NCI-H510A (cell line): ENCODE measurements at regions not wholly inside any gene's neighbourhood (a gene's known extent, or its start where the extent isn't known, plus 50 kb on each side); places are given as distances from the start of the nearest gene placed in this dataset.
"Not testable (repeated sequence)": the region's sequence is repeated elsewhere in the genome, so short reads cannot be mapped to it uniquely, and the experiment has no call there.

ENCODE experiments used
- DNase-seq: peaks from one replicate; lab custom pipeline; 2025; lab: John Stamatoyannopoulos, UW

DNA sequence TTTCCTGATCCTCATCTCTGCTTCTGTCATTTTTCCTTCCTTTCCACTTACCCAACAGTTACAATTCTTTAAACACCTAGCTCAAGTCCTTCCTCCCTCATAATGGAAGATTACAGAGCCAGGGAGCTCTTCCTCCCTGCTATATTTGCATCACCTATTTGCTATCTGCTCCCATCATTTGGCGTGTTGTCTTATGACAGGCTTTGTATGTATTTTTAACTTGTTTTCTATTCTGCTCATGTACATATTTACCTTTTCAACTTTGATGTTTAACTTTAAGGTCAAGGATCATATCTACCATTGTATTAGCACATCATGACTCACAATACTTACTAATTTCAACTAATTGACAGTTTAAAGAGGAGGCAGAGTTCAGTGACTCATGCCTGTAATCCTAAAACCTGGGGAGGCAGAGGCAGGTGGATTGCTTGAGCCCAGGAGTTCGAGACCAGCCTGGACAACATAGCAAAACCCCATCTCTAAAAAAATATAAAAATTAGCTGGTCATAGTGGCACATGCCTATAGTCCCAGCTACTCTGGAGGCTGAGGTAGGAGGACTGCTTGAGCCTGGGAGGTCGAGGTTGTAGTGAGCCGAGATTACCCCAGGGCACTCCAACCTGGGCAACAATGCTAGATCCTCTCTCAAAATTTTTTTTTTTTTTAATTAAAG is 92.5 kb upstream of the FOXN2 start:
- DNase-seq = no peak

DNA sequence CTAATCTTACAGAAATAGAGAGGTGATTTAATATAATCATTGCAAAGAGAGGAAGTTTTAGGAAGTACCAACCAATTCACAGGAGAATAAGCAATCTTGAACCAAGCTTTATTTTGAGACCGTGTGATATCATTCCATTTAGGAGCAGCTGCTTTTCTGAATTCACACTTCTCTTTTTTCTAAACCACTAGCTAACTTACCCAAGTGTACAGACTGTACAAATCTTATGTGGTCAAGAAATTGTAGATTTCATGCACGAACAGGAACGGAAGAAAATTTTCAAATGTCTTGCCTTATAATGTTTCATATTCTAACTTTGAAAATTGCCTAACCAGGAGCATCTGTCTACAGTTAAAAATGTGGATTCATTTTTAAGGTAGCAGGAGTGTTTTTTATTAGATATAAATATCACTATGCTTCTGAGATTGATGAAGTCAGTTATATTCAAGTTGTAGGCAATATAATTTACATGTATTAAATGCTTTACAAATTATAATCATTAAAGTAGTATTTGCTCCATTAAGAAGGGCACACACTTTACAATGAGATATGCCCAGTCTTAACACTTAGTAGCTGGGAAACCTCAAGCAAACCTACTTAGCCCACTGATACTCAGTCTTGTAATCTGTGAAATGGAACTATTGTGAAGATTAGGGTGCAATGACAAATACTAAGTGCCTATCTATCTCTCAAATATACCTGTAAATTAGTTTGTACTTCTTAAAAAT is 86.7 kb upstream of the FOXN2 start:
- DNase-seq = no peak

DNA sequence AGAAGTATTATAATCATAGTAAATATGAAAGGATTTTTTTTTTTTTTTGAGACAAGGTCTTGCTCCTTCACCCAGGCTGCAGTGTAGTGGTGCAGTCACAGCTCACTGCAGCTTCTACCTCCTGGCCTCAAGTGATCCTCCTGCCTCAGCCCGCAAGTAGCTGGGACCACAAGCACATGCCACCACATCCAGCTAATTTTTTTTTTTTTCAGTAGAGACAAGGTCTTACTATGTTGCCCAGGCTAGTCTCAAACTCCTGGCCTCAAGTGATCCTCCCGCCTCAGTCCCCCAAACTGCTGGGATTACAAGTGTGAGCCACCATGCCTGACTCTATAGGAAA is 86.2 kb upstream of the FOXN2 start:
- DNase-seq = no peak

DNA sequence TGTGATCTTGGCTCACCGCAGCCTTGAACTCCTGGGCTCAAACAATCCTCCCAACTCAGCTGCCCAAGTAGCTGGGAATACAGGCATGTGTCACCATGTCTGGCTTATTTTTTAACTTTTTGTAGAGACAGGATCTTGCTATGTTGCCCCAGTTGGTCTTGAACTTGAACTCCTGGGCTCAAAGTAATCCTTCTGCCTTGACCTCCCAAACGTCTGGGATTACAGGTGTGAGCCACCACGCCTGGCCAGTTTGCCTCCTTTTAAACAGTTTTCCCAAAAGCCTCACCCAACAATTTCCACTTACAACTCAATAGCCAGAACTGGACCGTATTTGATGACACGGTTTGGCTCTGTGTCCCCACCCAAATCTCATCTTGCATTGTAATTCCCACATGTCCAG is 85.4 kb upstream of the FOXN2 start:
- DNase-seq = no peak

DNA sequence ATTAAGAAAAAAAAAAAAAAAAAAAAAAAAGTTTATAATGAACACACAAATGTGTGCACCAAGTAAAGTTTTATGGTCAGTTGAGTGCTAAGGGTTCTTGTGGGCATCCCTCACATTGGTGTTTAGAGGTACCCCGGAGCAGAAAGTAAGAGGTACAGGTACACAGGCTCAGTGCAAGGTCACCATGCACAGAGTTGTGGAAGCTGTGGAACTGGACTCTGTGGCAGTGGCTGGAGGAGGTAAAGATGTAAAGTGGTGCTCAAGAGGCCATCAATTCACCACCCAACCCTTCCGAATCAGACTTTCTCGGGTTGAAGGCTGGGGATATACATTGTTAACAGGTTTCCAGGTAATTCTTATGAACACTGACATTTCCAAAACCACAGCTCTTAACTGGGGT is 83.6 kb upstream of the FOXN2 start:
- no peak for DNase-seq

DNA sequence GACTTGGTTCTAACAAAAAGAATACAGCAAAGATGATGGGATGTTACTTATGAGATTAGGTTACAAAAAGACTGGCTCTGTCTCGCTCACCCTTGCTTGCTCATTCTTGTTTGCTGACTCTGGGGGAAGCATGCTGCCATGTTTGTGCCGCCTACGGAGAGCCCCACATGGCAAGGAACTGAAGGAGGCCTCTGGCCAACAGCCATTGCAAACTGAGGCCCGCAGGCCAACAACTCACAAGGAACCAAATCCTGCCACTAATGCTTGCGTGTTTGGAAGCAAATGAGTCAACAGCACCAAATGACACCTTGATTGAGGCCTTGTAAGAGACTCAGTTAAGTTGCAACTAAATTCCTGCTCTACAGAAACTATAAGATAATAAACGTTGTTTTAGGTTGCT is 82.1 kb upstream of the FOXN2 start:
- no peak for DNase-seq

DNA sequence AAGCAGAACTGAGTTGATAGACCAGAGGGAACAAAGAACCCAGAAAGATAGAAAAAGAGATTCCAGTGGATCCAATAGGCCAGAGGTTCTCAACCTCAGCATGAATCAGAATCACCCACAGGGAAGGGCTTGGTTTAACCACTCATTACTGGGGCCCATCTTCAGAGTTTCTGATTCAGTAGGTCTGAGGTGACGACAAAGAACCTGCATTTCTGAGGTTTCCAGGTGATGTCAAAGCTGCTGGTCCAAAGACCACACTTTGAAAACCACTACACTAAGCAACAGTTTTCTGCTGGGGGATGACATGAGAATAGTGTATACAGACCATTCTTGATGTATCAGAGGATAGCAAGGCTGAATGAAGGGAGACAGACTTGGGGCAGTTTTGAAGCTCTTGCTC is 81.5 kb upstream of the FOXN2 start:
- DNase-seq = no peak

DNA sequence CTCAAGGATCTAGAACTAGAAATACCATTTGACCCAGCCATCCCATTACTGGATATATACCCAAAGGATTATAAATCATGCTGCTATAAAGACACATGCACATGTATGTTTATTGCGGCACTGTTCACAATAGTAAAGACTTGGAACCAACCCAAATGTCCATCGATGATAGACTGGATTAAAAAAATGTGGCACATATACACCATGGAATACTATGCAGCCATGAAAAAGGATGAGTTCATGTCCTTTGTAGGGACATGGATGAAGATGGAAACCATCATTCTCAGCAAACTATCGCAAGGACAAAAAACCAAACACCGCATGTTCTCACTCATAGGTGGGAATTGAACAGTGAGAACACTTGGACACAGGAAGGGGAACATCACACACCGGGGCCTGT is 80.7 kb upstream of the FOXN2 start:
- DNase-seq = not testable (repeated sequence)

DNA sequence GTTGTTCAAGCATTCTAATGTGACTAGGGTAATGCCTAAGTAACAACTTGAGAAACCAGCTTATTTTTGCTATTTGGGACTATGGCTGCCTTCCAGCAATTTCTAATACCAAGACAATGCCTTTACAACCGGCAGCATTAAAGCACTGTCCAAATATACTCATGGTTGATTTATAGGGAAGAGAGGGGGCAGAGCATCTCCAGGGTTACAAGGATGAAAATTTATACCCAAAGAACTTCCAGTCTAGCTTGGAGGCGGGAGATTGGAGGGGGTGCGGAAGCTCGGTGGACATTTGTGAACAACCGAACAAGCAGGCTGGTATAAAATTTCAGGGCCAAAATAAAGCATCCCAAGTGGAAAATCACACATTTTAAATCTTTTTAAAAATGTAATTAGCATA is 79.4 kb upstream of the FOXN2 start:
- DNase-seq = no peak

DNA sequence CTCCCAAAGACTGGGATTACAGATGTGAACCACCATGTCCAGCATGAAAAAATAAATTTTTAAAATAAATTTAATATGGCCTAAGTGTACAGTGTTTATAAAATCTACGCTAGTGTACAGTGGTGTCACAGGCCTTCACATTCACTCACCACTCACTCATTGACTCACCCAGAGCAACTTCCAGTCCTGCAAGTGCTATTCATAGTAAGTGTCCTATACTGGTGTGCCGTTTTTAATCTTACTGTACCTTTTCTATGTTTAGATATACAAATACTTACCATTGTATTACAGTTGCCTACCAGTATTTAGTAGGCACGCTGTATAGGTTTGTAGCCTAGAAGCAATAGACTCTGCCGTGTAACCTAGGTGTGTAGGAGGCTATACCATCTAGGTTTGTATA is 76.1 kb upstream of the FOXN2 start:
- DNase-seq = no peak

DNA sequence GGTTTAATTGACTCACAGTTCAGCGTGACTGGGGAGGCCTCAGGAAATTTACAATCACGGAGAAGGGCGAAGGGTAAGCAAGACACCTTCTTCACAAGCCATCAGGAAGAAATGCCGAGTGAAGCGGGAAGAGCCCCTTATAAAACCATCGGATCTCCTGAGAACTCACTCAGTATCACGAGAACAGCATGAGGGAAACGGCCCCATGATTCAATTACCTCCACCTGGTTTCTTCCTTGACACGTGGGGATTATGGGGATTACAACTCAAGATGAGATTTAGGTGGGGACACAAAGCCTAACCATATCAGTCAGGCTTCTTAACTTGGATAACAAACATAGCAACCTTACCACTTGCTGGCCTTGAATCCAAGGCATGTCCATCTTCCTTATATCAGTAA is 73.6 kb upstream of the FOXN2 start:
- DNase-seq = no peak

DNA sequence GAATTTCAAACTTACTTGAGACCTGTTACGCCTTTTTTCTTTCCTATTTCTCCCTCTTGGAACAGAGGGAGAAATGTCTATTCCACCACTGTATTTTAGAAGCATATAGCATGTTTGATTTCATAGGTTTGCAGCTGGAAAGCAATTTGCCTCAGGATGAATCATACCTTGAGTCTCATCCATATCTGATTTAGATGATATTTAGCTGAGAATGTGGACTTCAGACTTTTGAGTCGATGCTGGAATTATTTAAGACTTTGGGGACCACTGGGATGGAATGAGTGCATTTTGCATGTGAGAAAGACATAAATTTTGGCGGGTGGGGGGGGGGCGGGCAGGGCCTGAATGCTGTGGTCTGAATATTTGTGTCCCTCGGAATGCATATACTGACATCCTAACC is 67.3 kb upstream of the FOXN2 start:
- DNase-seq = no peak

DNA sequence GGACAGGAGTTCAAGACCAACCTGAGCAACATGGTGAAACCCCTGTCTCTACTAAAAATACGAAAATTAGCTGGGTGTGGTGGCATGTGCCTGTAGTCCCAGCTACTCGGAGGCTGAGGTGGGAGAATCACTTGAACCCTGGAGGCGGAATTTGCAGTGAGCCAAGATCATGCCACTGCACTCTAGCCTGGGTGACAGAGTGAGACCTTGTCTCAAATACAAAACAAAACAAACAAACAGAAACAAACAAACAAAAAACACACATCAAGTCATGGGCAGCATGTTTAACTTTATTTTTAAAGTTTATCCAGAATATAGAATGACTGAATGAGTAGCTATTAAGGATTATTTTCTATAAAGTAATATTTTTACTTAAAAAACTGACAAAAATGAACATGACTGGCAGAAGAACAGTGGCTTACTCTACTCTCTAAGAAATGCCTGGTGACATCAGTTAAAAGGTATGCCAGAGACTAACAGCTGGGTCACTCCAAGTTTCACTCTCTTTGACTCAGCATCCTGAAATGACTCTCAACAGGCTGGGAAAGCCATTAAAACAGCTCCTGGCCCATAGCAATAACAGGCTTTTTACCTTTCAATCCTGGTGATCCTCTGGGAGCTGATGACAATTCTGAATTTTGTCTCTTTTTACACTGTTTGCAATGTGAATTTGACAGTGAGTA is 66.1 kb upstream of the FOXN2 start:
- DNase-seq = no peak

DNA sequence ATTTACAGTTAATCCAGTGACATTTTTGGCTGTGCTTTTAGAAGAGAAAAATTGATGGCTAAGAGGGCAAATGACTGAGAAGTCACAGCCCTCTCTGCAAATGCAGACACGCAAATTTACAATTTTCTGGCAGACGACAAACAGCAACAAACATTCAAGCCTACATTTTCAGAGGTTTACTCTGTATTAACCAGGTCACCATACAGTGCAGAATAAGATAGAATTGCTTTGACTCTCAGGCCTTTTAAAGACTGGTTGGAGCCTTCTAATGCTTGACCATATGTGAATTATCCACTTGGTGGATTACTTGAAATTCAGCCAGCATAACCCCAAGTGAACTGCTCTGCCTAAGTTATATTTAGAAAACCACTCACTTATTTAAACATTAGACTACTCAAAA is 65.5 kb upstream of the FOXN2 start:
- DNase-seq = no peak

DNA sequence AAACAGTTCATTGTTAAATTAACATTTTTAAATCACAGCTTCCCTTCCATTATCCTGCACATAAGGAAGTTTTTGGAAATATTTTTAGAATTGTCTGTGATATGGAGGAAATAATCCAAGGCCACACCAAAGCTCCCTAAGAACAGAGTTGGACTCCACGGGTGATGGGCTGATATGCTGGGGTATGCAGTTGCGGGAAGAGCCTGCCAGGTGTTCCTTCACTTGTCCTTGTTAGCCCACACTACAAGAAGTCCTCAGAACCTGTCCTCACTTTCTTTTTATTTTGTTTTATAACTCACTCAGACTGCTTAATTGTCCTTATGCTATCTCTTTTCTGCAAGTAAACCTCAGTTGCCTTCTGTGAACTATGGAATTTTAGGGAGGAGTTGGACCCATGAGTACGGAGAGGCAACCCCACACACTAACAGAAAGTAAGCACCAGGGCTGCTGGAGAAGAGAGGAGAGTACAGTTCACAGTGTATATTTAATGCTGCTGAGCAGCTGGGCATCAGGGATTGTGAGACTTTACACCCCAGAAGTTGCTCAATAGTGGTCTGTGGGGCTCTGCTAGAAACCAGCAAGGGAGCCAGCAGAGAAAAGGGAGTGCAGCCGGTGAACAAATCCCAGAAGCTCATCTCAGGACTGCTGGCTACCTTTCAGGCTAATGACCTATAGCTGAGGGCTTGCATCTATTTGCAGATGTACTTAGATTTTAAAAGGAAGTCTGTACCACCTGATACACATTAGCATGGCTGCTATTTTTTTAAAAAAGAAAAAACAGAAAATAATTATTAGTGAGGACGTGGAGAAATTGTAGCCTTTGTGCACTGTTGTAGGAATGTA is 64.6 kb upstream of the FOXN2 start:
- DNase-seq = no peak

DNA sequence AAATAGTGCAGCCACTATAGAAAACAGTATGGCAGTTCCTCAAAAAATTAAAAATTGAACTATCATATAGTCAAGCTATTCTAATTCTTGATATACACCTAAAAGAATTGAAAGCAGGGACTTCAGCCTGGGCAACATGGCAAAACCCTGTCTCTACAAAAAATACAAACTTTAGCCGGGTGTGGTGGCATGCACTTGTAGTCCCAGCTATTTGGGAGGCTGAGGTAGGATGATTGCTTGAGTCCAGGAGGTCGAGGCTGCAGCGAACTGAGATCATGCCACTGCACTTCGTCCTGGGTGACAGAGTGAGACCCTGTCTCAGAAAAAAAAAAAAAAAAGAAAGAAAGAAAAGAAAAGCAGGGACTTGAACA is 64.0 kb upstream of the FOXN2 start:
- no peak for DNase-seq

DNA sequence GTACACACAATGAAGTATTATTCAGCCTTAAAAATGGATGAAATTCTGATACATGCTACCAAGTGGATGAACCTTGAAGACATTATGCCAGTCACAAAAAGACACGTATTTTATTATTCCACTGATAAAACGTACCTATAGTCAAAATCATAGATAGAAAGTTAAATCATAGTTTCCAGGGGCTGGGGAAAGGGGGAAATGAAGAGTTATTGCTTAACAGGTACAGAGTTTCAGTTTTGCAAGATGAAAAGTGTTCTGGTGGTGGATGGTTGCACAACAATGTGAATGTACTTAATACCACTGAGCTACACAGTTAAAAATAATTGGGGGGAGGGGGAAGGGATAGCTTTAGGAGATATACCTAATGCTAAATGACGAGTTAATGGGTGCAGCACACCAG is 63.5 kb upstream of the FOXN2 start:
- DNase-seq = no peak

DNA sequence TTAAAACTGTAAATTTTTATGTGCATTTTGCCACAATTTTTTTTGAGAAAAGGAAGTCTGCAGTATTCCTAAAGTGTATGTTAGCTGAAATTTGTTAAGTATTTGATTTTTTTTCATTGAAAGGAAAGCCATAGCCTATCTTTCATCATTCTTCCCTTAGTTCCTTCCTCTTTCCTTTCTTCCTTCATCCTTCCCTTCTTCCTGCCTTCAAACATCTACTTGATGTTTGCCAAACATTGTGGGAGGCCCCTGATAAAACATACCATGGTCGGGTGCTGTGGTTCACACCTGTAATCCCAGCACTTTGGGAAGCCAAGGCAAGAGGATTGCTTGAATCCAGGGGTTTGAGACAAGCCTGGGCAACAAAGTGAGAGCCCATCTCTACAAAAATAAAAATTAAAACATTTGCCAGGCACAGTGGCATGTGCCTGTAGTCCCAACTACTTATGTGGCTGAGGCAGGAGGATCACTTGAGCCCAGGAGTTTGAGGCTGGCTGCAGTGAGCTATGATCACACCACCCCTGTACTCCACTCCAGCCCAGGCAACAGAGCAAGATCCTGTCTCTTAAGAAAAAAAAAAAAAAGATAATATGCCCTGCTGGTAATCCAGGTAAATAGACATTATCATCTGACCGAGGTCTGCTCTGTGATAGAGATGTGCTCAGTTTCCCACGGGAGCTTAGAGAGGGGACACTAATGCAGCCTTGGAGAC is 62.9 kb upstream of the FOXN2 start:
- no peak for DNase-seq

DNA sequence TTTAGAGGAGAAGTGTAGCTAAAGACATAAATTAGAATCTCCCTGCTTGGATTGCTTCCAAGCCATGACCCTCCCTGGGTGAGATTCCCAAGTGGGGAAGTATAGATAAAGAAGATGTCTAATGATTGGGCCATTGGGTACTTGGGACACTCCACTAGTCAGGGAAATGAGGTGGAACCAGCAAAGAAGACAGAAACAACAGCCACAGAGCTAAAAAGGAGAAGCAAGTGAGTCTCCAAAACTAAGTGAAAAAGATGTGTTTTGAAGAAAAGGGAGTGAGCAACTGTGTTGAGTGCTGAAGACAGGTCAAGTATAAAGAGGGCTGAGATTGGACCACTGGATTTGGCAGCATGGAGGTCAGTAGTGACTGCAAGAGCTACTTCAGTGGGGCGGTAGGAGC is 61.2 kb upstream of the FOXN2 start:
- DNase-seq = no peak

DNA sequence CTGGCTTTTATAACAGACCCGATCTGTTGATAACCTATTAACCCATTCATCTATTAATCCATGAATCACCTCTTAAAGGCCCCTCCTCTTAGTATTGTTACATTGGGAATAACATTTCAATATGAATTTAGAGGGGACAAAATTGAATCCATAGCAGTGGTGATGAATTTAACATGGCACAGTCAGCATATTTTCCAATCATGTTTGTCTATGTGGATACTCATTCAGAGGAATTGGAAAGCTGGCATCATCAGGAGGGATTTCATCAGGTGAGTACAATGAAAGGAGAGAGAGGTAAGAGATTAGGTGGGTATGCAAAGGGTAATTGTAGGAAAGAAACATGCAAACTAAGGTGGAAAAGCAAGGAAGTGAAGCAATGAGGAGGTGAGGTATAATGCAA is 59.6 kb upstream of the FOXN2 start:
- DNase-seq = no peak

DNA sequence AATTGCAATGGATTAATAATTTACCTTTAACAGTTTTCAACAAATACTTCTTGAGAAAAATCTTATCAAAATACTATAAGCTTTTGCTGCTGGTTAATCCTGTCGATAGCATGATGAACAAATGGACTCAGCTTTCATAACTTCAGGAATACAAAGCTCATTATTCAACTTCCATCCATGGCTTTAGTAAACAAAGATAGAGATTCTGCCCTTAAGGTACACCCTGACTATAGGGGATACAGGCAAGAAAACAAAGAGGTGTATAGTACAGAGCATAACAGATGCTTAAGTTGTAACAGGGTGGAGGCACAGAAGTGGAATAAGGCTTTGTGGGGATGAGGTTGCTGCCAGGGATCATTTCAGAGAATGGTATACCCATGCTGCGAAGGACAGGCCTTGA is 57.0 kb upstream of the FOXN2 start:
- no peak for DNase-seq

DNA sequence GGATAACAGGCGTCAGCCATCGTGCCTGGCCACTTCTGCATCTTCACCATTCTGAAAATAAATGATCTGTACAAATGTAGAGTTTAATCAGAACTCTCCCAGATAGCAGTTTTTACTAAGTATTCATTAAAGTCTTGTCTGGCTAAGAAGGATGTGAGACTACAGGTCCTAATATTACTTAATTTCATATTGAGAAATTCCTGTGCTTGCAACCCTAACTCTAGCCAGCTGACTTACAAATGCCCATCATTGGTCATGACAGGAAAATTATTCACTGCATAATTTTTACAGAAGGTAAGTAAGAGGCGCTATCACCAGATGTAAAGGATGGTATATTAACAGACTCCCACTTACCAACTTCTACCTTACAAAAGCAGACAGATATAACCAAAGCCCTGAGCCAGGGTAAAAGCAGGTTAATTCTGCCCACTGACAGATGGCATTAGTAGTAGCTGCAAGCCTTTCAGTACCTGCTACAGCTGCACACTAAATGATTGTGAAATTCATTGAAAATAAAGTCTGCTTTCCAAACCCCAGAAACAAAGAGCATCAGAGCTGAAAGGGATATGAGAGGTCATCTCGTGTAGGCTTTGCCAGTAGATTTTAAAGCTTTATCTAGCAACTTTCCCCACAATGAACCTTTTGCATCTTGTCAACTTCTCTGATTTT is 55.9 kb upstream of the FOXN2 start:
- no peak for DNase-seq
